Inflammatory macrophage treated with lipopolysaccharide for 4 hours (primary cell): ENCODE measurements at regions not wholly inside any gene's neighbourhood (a gene's known extent, or its start where the extent isn't known, plus 50 kb on each side); places are given as distances from the start of the nearest gene placed in this dataset.

ENCODE experiments used
- DNase-seq: peaks from one replicate; pipeline ENCODE4 v3.0.0-alpha.2; 2020

DNA sequence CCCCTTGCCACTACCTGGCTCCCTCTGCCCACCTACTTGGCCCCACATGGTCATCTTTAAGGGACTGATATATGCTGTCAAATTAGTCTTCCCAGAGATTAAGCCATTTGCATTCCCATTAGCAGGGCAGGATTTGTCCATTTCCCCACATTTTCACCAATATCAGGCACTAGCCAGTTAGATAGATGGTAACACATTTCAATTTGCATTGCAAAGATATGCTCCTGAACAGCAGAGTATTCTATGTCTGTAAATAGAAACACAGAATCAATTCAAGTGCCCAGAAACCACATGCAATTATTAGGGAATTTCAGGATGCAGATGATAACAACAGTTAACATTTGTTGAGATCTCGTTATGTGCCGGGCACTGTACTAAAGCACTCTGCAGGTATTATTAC is 92.6 kb upstream of the IL12B start:
- no peak for DNase-seq

DNA sequence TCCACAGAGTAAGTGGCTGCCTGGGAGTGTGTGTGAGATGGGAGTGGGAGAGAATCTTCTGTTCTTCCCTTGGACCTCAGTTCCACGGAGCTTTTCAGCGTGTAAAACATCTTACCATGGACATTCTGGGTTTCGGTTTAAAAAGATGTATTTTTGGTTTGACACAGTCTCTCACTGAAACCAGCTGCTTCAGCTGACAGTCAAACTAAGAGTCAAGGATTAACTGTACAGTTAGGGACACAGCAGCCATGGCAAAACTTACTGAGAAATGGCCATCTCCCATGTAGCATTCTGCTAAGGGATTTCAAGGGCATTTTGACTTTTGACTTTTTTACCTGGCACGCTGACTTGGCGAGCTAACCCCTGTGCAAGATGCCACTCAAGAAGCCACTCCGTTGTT is 93.8 kb upstream of the IL12B start:
- no peak for DNase-seq

DNA sequence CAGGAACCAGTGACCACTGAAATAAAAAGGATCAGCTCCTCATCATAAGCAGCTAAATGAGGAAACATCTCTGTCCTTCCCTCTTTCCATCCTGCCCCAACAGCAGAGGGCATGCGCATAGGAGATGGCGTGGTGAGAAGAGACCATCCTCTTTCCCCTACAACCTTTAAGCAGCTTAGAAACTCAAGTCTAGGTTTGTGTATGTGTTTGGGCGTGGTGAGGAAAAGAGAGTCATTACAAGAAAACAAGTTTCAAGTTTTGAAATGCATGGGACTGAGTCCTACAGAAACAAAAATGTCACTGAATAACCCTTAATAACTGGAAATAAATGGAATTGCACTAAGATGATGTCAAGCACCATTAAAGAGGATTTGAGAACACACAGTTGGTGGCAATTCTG is 96.4 kb upstream of the IL12B start:
- no peak for DNase-seq

DNA sequence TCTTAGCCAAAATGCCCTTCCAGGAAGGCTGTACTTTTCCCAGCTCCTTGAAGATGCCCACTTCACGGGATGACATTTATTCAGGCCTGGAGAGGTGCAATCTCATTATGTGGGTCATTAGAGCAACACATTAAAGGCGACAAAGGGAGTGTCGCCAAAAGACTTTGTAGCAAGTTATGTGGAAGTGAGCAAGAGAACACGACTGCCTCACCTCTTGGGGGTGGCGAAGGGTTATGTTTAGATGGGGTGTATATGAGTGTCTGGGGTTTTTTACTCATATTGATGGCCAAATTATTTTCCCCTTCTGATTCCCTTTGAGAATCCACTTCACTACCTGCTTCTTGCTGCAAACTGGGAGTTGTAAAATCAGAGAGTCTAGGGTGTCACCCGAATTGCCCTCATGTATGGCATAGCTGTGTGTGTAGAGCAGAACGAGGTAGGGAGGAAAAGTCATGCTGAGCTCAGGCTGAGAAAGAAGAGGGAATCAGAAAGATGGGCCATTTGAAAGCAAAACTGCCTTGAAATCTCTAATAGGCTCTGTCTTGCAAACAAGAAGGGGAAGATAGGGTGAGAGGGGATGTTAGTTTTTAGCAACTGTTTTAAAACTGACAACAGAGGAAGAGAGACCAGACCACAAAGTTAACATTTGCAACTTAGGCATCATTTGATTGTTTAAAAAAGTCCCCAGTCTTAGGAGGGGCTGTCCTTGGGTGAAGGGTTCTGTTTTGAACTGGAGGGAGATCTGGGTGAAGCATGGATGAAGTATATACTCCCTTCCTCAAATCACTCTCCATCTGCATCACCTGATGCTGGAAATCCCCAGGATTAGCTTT is 97.1 kb upstream of the IL12B start:
- DNase-seq, result peak; percentile 62

DNA sequence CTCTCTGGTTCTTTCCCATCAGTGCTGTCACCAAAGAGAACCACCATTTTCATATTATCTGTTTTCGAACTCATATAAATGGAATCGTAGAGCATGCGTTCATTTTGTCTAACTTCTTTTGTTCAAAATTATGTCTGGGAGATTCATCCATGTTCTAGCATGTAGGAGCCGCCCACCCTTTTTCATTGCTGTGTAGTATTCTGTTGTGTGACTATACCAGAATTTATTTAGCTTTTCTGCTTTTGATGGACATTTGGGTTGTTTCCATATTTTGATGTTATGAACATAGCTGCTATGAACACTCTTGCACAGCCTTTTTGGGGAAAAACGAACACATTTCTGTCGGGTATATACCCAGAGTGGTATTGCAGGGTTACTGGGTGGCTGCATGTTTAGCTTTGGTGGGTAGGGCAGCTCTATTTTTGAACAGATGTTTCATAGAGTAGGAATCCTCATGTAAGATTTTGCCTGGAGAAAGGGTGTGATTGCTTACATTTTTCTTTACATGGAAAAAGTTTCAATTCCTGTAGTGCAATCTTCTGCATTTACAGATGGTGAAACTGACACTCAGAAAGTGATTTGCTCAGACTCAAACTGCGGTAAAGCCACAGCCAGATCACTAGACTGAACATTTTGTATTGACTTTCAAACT is 100.2 kb upstream of the IL12B start:
- peak; percentile 47 for DNase-seq

DNA sequence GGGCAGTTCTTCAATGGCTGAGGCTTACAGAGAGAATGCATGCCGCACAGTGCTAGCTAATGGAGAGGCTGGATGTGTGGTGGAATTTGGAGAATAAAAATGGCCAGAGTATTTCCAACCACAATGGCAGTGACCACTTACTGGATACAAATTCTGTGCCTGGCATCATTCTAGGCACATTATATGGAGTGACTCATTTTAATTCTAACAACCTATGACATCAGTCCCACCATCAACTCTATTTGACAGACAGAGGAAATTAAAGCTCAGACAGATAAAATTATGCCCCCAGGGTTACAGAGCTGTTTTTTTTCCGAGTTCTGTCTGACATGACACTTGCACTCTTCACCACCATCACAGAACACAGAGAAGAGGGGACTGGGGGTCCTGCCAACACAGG is 105.6 kb upstream of the IL12B start:
- DNase-seq, result no peak

DNA sequence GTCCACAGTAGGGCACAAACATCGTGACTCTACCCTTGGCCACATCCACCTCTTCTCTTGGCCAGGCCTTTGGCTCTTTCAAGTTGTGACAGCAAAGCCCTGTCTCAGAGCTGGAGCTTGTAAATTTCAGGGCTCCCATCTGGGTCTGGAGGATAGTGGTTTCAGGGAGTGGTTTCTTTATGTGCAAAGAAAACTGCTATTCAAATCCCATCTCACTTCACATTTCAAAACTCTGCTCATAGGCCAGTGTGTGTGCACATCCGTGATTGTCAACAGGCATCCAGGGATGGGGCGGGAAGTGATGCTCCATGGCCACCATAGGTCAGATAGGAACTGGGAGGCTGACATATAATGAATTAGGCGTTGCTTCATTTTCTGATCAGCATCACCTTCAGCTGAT is 107.8 kb upstream of the IL12B start:
- no peak for DNase-seq

DNA sequence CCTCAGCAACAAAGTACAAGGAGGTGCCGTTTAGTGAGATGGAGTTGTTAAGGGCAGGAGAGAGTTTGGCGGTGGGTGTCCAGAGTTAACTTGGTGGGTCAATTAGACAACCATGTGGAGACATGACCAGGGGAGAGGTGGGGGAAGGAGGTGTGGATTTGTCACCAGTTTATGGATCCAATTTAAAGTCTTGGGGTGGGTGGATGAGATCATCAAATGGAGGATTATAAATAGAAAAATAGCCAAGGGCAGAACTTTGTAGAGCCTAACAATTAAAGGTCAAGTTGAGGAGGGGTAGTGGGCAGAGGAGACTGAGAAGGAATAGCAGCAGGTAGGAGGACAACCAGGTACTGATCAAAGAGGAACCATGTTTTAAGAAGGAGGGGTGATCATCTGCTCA is 108.7 kb upstream of the IL12B start:
- no peak for DNase-seq

DNA sequence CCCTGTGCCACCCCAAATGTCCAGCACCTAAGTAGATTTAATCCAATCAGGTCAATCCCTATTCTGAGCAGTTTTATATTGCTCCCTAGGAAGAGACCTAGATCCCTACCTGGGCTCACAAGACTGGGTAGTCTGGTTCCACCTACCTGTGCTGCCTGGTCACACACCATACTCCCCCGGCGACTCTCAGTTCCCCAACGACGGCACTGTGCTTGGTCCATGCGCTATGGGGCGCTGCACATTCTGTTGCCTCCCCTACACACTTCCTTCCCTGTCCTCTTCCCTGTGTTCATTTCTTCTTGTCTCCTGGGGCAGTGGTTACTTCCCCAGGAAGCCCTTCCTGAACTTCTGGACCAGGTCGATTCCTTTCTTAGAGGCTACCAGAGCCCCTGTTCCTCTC is 109.9 kb upstream of the IL12B start:
- no peak for DNase-seq

DNA sequence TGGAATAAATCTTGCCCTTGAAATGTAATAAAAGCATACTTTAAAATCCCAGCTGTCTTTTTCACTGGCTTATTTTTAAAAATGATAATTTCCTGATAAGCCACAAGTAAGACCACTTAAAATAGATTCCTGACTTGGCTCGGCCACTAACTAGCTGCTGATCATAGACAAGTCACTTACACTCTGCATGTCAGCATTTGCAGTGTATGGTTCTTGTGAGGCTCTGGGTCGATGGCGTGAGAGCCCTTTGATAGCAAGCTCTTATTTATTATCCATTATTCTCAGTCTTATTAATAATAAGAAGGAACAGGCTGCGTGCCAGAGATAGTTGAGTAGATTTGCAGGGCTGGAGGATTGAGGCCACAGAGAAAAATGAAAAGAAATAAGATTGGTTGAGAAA is 110.7 kb upstream of the IL12B start:
- DNase-seq, result no peak

DNA sequence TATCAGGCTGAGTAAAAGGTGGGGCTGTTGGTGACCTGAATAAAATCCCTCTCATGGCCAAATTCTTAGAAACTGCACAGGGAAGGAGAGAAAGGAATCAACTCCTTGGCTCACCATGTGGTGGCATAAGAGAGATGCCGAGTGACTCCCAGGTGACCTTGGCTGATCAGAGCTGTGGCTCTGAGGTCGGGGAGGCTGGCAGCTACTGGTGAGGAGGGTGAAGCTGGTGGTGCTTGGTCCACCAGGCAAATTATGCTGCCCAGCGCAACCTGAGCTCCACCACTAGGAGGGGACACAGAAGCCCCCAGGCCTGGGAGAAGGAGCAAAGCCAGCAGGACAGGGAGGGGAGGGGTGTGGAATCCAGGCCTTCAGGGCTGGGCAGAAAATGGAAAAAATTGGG is 111.2 kb upstream of the IL12B start:
- no peak for DNase-seq

DNA sequence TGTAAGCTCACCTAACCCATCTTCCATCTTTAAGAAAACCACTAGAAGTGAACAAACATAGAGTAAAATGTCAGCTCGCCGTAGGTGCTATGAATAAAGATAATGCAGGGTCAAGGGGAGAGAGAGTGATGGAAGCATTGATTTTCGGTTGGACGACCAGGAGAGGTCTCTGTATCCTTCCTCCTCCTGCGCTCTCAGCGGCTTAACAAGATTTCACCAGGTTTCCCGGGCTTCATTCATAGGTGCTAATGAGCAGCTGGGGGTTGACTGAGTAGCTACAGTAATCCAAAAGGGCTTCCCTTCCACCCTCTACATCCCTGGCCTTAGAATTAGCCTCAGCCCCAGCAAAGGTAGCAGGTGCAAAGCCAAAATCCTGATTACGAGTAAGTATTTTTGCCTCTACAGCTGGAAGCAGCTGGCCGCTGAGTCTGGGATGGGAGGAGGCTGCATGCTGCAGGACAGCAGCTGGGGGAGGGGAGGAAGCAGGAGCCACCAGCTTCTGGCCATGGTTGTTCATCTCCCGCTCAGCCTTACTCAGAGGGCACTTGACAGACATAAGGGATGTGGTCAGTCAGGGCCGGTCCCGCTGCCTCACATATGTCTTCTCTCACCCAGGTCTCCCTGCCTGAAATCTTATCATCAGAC is 112.0 kb upstream of the IL12B start:
- DNase-seq, result no peak

DNA sequence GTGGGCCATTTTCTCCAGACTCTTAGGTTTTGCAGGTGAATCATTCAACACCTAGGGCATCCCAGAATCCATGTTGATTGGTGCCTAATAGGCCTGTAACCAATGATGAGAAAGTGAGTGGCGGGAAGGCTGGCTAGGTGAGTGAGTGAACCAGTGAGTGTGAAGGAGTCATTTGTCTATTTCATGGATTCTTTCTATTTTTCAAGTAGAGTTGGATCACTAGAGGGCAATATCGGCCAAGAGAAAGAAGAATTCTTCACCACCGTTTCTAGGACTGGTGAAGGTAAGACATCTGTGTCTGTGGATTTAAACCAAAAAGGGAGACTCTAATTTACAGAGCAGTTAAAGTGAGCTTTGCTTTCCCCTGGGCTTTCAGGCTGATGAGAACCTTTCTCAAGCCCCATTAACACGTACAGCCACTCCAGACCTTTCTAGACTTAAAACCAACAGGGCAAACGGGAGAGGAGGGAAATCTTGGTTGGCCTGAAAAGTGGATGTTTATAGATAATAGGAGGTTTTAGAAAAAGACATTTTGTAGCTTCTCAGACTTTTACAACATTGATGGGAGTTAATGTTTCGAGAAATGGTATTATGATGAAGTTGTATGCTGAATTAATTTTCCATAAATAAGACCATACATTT is 114.3 kb upstream of the IL12B start:
- peak; percentile 49 for DNase-seq

DNA sequence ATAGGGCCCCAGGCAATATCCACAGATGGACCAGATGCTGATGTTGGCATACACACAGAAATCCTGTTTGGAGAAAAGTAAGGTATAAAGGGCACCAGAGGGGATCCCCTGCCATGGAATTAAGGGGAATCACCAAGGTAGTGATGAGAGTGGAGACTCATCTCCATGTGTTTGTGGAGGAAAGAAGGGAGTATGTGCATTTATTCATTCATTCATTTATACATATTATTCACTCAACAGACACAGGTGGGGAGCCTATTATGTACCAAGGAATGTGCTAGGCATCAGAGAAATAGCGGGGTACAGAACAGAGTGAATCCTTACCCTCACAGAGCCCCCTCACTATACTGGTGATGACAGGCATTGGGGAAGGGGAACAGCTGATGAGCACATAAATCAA is 116.8 kb upstream of the IL12B start:
- no peak for DNase-seq

DNA sequence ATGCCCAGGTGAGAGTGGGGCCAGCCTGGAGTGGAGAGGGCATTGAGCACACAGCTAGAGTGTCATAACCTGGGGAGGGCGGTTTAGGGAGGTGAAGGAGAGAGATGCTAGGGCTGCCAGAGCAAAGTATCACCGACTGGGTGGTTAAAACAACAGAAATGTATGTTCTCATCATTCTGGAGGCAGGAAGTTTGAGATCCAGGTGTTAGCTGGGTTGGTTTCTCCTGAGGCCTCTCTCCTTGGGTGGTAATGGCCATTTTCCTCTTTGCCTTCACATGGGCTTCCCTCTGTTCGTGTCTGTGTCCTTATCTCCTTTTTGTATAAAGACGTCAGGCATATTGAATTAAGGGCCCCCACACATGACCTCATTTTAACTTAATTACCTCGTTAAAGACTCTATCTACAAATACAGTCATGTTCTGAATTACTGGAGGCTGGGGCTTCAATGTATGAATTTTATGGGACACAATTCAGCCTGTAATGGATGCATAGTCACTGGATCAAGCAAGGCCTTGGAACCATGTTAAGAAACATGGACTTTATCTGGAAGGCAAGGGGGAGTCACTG is 118.6 kb upstream of the IL12B start:
- DNase-seq, result no peak

DNA sequence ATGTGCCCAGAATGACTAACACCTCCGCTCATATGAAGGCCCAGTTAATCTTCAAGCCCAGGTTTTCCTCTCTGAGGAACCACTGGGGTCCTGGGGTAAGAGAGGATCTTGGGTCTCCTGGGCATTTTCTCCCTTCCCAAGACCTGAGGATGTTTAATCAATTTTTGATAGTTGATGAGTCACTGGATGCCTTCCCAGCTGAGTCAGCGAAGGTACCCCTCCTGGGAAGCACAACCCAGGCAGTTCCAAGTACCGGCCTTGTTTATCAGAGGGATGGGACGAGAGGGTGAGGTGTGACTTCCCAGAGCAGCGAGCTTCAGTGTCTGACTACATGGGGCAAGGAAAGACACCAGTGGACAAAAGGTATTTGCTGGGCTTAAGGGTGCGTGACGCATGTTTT is 119.6 kb upstream of the IL12B start:
- no peak for DNase-seq

DNA sequence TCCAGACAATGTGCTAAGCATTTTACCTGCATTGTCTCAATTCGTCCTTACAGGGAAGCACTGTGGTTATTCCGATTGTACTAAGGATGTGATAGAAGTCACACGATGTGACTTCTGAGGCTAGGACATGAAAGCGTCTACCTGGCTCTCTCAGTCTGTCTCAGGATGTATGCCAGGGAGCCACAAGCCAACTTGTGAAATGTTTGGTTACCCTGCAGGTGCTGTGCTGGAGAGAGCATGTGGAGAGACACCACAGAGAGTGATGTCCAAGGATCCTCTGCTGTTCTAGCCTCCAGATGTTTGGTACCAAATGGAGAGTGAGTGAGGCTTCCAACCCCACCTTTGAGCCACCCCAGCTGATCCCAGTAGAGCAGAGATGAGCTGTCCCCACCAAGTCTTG is 120.1 kb upstream of the IL12B start:
- no peak for DNase-seq

DNA sequence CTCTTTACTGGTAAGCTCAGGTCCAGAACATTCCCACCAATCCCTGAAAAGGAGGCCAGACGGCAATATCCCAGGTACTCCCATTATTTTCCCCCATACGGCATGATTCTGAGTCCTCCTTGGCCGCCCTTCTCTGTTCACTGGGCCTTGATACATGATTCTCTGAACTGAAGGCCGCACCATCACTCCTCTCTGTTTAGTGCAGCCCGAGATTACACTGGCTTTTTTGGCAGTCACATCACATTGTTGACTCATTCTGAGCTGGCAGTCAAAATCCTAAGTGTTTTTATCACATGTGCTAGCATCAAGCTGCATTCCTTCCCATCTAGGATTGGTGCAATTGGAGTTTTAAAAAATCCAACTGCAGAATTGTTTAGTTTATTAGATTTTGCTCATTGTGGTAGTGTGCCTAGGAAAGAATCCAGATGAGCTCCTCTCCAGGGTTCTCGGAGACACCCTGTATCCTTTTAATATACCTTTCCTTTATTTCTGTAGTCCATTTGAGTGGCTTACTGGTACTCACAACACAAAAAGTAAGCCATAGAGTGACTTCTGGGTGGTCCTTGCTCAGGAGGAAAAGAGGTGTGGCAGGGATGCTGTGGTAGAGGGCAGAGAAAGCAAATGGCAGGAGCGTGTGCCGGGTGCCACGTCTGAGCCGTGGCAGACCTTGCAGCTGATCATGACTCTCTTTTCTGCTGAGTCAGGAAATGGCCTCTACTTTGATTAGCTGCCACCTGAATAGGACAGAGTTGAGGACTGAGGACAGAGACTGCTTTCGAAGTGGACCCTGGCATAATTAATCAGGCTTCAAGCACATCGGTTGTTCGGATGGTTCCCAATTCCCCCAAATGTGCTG is 121.1 kb upstream of the IL12B start:
- no peak for DNase-seq

DNA sequence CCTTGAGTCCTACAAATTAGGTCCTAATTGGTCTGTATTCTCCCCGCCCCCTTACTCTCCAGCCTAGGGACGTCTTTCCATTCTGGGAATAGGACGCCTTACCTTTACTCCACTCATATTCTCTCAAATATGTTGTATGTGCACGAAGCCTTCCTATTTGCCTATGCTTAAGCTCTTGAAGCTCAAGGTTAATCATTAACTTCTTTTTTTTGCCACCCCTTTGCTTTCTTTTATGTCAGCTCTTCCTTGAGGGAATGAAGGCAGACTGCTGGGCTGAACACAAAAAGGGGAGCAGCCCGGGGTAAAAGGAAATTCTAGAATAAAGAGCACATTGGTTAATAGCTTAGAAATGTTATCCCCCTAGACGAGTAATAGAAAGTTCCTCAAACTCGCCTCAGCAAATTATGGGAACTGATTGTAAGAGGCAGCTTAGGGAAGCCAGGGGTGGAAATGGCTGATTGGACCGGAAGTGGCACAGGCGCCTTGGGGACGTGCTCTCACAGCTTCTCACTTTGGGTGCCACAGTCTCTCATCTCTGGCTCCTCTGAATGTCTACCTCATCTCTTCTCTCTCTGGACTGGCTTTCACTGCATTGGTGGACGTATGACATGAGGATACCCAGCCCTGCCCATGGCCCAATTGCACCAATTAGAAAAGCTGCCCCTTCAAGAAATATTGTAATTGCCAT is 122.3 kb upstream of the IL12B start:
- DNase-seq, result no peak

DNA sequence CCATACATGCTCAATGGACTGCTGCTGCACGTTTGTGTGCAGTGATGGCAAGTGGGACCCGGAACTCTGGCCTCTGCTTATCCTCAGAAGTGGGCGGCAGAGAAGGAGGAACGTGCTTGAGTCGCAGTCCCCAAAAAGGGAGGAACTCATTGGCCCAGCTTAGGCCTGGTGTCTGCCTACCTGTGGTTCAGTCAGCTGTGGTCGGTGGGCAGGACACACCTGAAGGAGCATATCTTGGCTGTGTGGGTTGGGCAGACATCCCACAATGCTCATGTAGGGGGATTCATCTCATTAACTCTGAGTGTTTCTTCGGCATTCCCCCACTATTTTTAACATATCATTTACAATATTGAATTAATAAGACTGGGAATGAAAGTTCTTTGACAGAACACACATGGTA is 122.9 kb upstream of the IL12B start:
- no peak for DNase-seq

DNA sequence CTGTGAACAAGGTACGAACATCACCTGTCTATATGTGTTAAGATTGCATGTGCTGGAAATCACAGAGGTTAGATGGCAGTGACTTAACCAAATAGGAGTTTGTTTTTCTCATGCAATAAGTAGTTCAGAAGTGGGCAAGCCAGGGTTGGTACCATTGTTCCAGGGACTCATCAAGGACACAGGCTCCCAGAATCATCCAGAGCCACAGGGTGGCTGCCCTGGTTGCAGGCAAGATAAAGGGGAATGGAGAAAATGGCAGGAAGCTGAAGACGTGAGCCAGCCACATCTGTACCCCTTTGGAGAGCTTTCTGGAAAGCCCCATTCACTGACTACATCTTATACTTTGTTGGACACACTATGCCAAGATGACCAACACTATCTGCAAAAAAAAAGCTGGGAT is 126.0 kb upstream of the IL12B start:
- no peak for DNase-seq
